ENCODE measurements at regions not wholly inside any gene's neighbourhood (a gene's known extent, or its start where the extent isn't known, plus 50 kb on each side); places are given as distances from the start of the nearest gene placed in this dataset.

DNA sequence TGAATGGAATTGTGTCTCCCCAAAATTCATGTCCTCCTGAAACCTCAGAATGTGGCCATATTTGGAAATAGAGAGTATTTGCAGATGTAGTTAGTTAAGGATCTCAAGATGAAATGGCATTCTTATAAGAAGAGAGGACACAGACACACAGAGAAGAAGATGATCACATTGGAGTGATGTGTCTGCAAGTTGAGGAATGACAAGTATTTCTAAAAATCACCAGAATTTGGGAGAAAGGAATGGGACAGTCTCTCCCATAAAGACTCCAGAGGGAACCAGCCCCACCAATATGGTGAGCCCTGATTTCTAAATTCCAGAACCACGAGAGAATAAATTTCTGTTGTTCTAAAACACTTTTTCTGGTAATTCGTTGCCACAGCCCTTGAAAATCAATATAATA is 166.3 kb downstream of the C1D start:
- no peak for TF ChIP-seq POLR2A (IDR thresholded peaks at IDR 0.05)
- TF ChIP-seq, protein P1, sequence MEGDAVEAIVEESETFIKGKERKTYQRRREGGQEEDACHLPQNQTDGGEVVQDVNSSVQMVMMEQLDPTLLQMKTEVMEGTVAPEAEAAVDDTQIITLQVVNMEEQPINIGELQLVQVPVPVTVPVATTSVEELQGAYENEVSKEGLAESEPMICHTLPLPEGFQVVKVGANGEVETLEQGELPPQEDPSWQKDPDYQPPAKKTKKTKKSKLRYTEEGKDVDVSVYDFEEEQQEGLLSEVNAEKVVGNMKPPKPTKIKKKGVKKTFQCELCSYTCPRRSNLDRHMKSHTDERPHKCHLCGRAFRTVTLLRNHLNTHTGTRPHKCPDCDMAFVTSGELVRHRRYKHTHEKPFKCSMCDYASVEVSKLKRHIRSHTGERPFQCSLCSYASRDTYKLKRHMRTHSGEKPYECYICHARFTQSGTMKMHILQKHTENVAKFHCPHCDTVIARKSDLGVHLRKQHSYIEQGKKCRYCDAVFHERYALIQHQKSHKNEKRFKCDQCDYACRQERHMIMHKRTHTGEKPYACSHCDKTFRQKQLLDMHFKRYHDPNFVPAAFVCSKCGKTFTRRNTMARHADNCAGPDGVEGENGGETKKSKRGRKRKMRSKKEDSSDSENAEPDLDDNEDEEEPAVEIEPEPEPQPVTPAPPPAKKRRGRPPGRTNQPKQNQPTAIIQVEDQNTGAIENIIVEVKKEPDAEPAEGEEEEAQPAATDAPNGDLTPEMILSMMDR (IDR thresholded peaks at IDR 0.05) = no peak

Measured in lower leg skin (tissue), 3 donors.